HL-60 (cell line): ENCODE measurements at regions not wholly inside any gene's neighbourhood (a gene's known extent, or its start where the extent isn't known, plus 50 kb on each side); places are given as distances from the start of the nearest gene placed in this dataset.

Source experiments
- DNase-seq, 2 experiments: peaks; one replicate each; pipeline ENCODE4 v3.0.0-alpha.2; 2010 to 2020; ENCODE audit warnings: low read depth in 1 of 2, low spot score in 1 of 2
- H3K27ac ChIP-seq: fragments of 250-450 bp; sonication (Bioruptor Pico); replicated peaks from 2 replicates; pipeline ENCODE4 v1.5.1; 2020; ENCODE audit warnings: mild to moderate bottlenecking, moderate library complexity
- H3K27me3 ChIP-seq: fragments of 250-450 bp; sonication (Bioruptor Pico); 2 replicates; pipeline ENCODE4 v1.5.1; 2021; ENCODE audit warnings: mild to moderate bottlenecking, moderate library complexity; ENCODE audit not compliant: insufficient read depth, poor library complexity, severe bottlenecking
- H3K4me3 ChIP-seq: replicated peaks from 2 replicates; pipeline ENCODE4 v1.5.1; 2011; ENCODE audit warnings: mild to moderate bottlenecking, control low read depth, low read length; ENCODE audit not compliant: insufficient read depth
- GABPA ChIP-seq: IDR thresholded peaks from 2 replicates; pipeline ENCODE4 v1.6.1; 2012; ENCODE audit warnings: low read depth
- POLR2AphosphoS5 ChIP-seq: IDR thresholded peaks from 2 replicates; pipeline ENCODE4 v1.6.1; 2012; ENCODE audit warnings: low read depth
- REST ChIP-seq: IDR thresholded peaks from 2 replicates; pipeline ENCODE4 v1.6.1; 2012; ENCODE audit warnings: low read depth; ENCODE audit not compliant: insufficient replicate concordance
- SPI1 ChIP-seq: IDR thresholded peaks from 2 replicates; pipeline ENCODE4 v1.6.1; 2012; ENCODE audit warnings: low read depth, mild to moderate bottlenecking, borderline replicate concordance
- TF ChIP-seq, protein P1 (sequence below): IDR thresholded peaks from one replicate; pipeline ENCODE4 v1.5.1; 2011; ENCODE audit warnings: low read length, control low read depth, inconsistent platforms; ENCODE audit not compliant: insufficient read depth

GRCh38 chr4:164408831-164409230 is 345.1 kb upstream of the SMIM31 start:
- TF ChIP-seq, protein P1, sequence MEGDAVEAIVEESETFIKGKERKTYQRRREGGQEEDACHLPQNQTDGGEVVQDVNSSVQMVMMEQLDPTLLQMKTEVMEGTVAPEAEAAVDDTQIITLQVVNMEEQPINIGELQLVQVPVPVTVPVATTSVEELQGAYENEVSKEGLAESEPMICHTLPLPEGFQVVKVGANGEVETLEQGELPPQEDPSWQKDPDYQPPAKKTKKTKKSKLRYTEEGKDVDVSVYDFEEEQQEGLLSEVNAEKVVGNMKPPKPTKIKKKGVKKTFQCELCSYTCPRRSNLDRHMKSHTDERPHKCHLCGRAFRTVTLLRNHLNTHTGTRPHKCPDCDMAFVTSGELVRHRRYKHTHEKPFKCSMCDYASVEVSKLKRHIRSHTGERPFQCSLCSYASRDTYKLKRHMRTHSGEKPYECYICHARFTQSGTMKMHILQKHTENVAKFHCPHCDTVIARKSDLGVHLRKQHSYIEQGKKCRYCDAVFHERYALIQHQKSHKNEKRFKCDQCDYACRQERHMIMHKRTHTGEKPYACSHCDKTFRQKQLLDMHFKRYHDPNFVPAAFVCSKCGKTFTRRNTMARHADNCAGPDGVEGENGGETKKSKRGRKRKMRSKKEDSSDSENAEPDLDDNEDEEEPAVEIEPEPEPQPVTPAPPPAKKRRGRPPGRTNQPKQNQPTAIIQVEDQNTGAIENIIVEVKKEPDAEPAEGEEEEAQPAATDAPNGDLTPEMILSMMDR, result no peak
- TF ChIP-seq SPI1, result no peak
- TF ChIP-seq GABPA, result no peak
- no peak for TF ChIP-seq REST
- TF ChIP-seq POLR2AphosphoS5, result no peak
- no peak overlapping the region for H3K27ac ChIP-seq
- no peaks in the 10 kb centered on the region for H3K27me3 ChIP-seq
- DNase-seq, result no peak
- no peak overlapping the region for H3K4me3 ChIP-seq

DNA sequence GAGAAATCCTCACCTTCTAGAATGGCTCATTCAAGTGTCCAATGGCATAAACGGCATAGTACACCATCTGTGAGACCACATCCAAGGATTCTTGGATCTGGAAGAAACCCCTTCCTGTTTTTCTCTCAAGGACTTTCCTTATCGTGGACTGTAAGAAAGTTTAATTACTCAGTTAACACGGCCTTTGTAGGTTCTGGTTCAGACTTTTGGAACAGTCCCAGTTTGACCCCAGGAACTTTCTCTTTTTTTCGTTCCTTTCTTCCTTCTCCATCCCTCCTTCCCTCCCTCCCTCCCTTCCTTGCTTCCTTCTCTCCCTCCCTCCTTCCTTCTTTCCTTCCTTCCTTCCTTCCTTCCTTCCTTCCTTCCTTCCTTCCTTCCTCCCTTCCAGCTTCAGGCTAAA is 343.5 kb upstream of the SMIM31 start:
- H3K27me3 ChIP-seq, result no peaks in the 10 kb centered on the region
- no peak for DNase-seq
- TF ChIP-seq POLR2AphosphoS5 (no peak), GABPA (no peak), SPI1 (no peak), REST (no peak)
- TF ChIP-seq, protein P1, result no peak
- no peak overlapping the region for H3K27ac ChIP-seq
- no peak overlapping the region for H3K4me3 ChIP-seq

DNA sequence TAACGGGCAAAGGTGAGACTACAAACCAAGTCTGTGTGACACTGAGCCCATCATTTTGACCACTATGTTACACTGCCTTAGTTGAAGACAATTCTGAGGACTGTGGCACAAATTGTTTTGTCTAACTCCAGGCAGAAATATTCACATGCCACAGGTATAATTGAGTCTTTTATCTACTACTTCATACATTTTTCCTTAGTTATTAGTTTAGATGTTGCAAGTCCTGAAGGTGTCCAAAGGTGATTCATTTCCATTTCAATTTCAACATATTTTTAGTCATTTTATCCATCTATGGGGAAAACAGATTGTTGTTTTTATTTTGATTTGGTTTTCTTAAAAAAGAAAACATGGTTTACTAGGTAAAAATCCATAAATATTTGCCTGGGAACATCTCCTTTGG is 341.7 kb upstream of the SMIM31 start:
- no peak for TF ChIP-seq REST
- TF ChIP-seq GABPA, result no peak
- TF ChIP-seq POLR2AphosphoS5, result no peak
- TF ChIP-seq SPI1, result no peak
- TF ChIP-seq, protein P1, result no peak
- Histone ChIP-seq H3K27ac (no peak overlapping the region), H3K27me3 (no peaks in the 10 kb centered on the region), H3K4me3 (no peak overlapping the region)
- DNase-seq, result no peak
